Keratinocyte (primary cell): ENCODE measurements at regions not wholly inside any gene's neighbourhood (a gene's known extent, or its start where the extent isn't known, plus 50 kb on each side); places are given as distances from the start of the nearest gene placed in this dataset.

Experiments used
- CTCF ChIP-seq, 3 experiments: IDR thresholded peaks in 1 of 3; conservative IDR thresholded peaks in 1 of 3; optimal IDR thresholded peaks in 1 of 3; 2 replicates in 2 of 3; 3 replicates in 1 of 3; pipeline versions ENCODE3 to v1.5.1; 2011; ENCODE audit warnings: low read length in 3 of 3, mild to moderate bottlenecking in 3 of 3, moderate library complexity in 2 of 3, control low read depth in 1 of 3, inconsistent platforms in 1 of 3; ENCODE audit not compliant: insufficient read depth in 2 of 3; ENCODE audit errors: extremely low read depth in 1 of 3
- EZH2 ChIP-seq: IDR thresholded peaks from one replicate; pipeline ENCODE4 v1.6.1; 2012; ENCODE audit warnings: inconsistent platforms, mild to moderate bottlenecking, low read length, moderate library complexity

GRCh38 chr2:156915332-156915731 lies 342.2 kb upstream of the GALNT5 start:
- TF ChIP-seq CTCF (optimal IDR thresholded peaks at IDR 0.05 in 1 of 3, IDR thresholded peaks at IDR 0.05 in 1 of 3, conservative IDR thresholded peaks at IDR 0.05 in 1 of 3; ENCODE audit: extremely low read depth in 1 of 3, insufficient read depth in 2 of 3, low read length in 3 of 3), result no peak
- TF ChIP-seq EZH2, result no peak
